Suprapubic skin (tissue), 3 donors: ENCODE measurements at regions not wholly inside any gene's neighbourhood (a gene's known extent, or its start where the extent isn't known, plus 50 kb on each side); places are given as distances from the start of the nearest gene placed in this dataset.

ENCODE experiments used
- EP300 ChIP-seq: sonication (generic); formaldehyde crosslinking; IDR thresholded peaks from one replicate; pipeline ENCODE4 v1.6.1; 2017; ENCODE audit warnings: antibody characterized with exemption
- POLR2A ChIP-seq, 2 donors: fragments of 450-650 bp; IDR thresholded peaks; one replicate each; pipeline ENCODE4 v1.6.1; 2017; ENCODE audit warnings: antibody characterized with exemption in 2 of 2, mild to moderate bottlenecking in 2 of 2, moderate library complexity in 2 of 2
- TF ChIP-seq, protein P1 (sequence below), 2 donors: fragments of 200-600 bp in 1 of 2; fragments of 450-650 bp in 1 of 2; sonication (generic) in 1 of 2; IDR thresholded peaks; one replicate each; pipeline ENCODE4 v1.5.1; 2016 to 2019; ENCODE audit warnings: antibody characterized with exemption in 2 of 2, mild to moderate bottlenecking in 1 of 2, moderate library complexity in 1 of 2

GRCh38 chr21:25103500-25104207 is 503.6 kb downstream of the MRPL39 start:
- TF ChIP-seq POLR2A (IDR thresholded peaks at IDR 0.05) (no peak), EP300 (no peak)
- TF ChIP-seq, protein P1, sequence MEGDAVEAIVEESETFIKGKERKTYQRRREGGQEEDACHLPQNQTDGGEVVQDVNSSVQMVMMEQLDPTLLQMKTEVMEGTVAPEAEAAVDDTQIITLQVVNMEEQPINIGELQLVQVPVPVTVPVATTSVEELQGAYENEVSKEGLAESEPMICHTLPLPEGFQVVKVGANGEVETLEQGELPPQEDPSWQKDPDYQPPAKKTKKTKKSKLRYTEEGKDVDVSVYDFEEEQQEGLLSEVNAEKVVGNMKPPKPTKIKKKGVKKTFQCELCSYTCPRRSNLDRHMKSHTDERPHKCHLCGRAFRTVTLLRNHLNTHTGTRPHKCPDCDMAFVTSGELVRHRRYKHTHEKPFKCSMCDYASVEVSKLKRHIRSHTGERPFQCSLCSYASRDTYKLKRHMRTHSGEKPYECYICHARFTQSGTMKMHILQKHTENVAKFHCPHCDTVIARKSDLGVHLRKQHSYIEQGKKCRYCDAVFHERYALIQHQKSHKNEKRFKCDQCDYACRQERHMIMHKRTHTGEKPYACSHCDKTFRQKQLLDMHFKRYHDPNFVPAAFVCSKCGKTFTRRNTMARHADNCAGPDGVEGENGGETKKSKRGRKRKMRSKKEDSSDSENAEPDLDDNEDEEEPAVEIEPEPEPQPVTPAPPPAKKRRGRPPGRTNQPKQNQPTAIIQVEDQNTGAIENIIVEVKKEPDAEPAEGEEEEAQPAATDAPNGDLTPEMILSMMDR (IDR thresholded peaks at IDR 0.05) = no peak
